ENCODE measurements at regions not wholly inside any gene's neighbourhood (a gene's known extent, or its start where the extent isn't known, plus 50 kb on each side); places are given as distances from the start of the nearest gene placed in this dataset.

- Histone ChIP-seq H3K4me1 (no peaks in the 10 kb centered on the region), H3K27ac (no peak overlapping the region), H3K4me3 (no peak overlapping the region), H3K36me3 (ENCODE audit: insufficient read depth in 1 of 2, low read depth in 1 of 2) (no peaks in the 10 kb centered on the region), H3K9me3 (peaks cover 4% of the 10 kb centered on the region), H3K27me3 (ENCODE audit: insufficient read depth in 3 of 3, low read length in 2 of 3) (no peaks in the 10 kb centered on the region)
- DNase-seq (no peak), ATAC-seq (no peak)
- 85 to 92% (median 91%) methylated on average over 2 of the region's 2 CpGs for WGBS, 3 donors
- TF ChIP-seq CTCF (IDR thresholded peaks at IDR 0.05), result no peak
- intact Hi-C loops (cut with DNase I), result no loop called here
These were observed 255.5 kb upstream of the SETBP1 start for GRCh38 chr18:44425161-44425560.

- no peak for TF ChIP-seq CTCF (IDR thresholded peaks at IDR 0.05)
- intact Hi-C loops (cut with DNase I), result no loop called here
- no peak overlapping the region for H3K4me3 ChIP-seq
- 85 to 89% (median 88%) methylated on average over 2 of the region's 2 CpGs for WGBS, 3 donors
- no peaks in the 10 kb centered on the region for H3K36me3 ChIP-seq (ENCODE audit: insufficient read depth in 1 of 2, low read depth in 1 of 2)
- no peak overlapping the region for H3K27ac ChIP-seq
- H3K9me3 ChIP-seq, result no peaks in the 10 kb centered on the region
- no peaks in the 10 kb centered on the region for H3K4me1 ChIP-seq
- H3K27me3 ChIP-seq (ENCODE audit: insufficient read depth in 3 of 3, low read length in 2 of 3), result no peaks in the 10 kb centered on the region
- ATAC-seq, result no peak
- no peak for DNase-seq
These were observed 243.1 kb upstream of the SETBP1 start for GRCh38 chr18:44437603-44438002.

- H3K27me3 ChIP-seq (ENCODE audit: insufficient read depth in 3 of 3, low read length in 2 of 3), result no peaks in the 10 kb centered on the region
- 11 to 34% (median 13%) methylated on average over 2 of the region's 2 CpGs for WGBS, 3 donors
- DNase-seq (no peak), ATAC-seq (no peak)
- no peaks in the 10 kb centered on the region for H3K9me3 ChIP-seq
- intact Hi-C loops (cut with DNase I), result no loop called here
- H3K36me3 ChIP-seq (ENCODE audit: insufficient read depth in 1 of 2, low read depth in 1 of 2), result no peaks in the 10 kb centered on the region
- TF ChIP-seq CTCF (IDR thresholded peaks at IDR 0.05), result no peak
- no peak overlapping the region for H3K27ac ChIP-seq
- no peaks in the 10 kb centered on the region for H3K4me1 ChIP-seq
- H3K4me3 ChIP-seq, result no peak overlapping the region
These were observed 230.5 kb upstream of the SETBP1 start for GRCh38 chr18:44450226-44450625.

- WGBS, 3 donors, result 47 to 55% (median 50%) methylated on average over 2 of the region's 2 CpGs
- TF ChIP-seq CTCF (IDR thresholded peaks at IDR 0.05), result no peak
- H3K27ac ChIP-seq, result no peak overlapping the region
- H3K4me1 ChIP-seq, result no peaks in the 10 kb centered on the region
- no peak for ATAC-seq
- H3K4me3 ChIP-seq, result no peak overlapping the region
- no peaks in the 10 kb centered on the region for H3K27me3 ChIP-seq (ENCODE audit: insufficient read depth in 3 of 3, low read length in 2 of 3)
- H3K36me3 ChIP-seq (ENCODE audit: insufficient read depth in 1 of 2, low read depth in 1 of 2), result no peaks in the 10 kb centered on the region
- no peak for DNase-seq
- intact Hi-C loops (cut with DNase I), result no loop called here
- no peaks in the 10 kb centered on the region for H3K9me3 ChIP-seq
These were observed 228.3 kb upstream of the SETBP1 start for GRCh38 chr18:44452346-44452745.

- Histone ChIP-seq H3K4me3 (no peak overlapping the region), H3K36me3 (ENCODE audit: insufficient read depth in 1 of 2, low read depth in 1 of 2) (no peaks in the 10 kb centered on the region), H3K9me3 (no peaks in the 10 kb centered on the region), H3K27ac (no peak overlapping the region), H3K4me1 (no peaks in the 10 kb centered on the region), H3K27me3 (ENCODE audit: insufficient read depth in 3 of 3, low read length in 2 of 3) (no peaks in the 10 kb centered on the region)
- no peak for TF ChIP-seq CTCF (IDR thresholded peaks at IDR 0.05)
- ATAC-seq (no peak), DNase-seq (no peak)
- 83 to 88% (median 86%) methylated on average over 2 of the region's 2 CpGs for WGBS, 3 donors
- intact Hi-C loops (cut with DNase I), result no loop called here
These were observed 227.2 kb upstream of the SETBP1 start for GRCh38 chr18:44453505-44453904.
